Brain pericyte (primary cell): ENCODE measurements at regions not wholly inside any gene's neighbourhood (a gene's known extent, or its start where the extent isn't known, plus 50 kb on each side); places are given as distances from the start of the nearest gene placed in this dataset.
A peak's percentile ranks its signal among the peaks of the same experiment; 100 is the strongest.
"Not testable (repeated sequence)": the region's sequence is repeated elsewhere in the genome, so short reads cannot be mapped to it uniquely, and the experiment has no call there.

ENCODE experiments used
- DNase-seq: peaks from one replicate; pipeline ENCODE4 v3.0.0-alpha.2; 2012; ENCODE audit warnings: low read depth, low spot score

DNA sequence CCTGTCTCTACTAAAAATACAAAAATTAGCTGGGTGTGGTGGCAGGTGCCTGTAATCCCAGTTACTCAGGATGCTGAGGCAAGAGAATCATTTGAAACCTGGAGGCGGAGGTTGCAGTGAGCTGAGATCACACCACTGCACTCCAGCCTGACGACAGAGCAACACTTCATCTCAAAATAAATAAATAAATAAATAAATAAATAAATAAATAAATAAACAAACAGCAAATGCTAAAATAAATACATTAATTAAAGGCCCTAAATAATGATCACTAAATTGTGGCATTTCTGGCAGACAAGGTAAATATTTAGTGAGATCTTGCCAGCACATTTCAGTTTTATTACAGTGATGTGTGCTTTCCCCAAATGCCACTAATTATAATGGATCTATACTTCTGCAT, 427.8 kb downstream of the RND3 start:
- not testable (repeated sequence) for DNase-seq

DNA sequence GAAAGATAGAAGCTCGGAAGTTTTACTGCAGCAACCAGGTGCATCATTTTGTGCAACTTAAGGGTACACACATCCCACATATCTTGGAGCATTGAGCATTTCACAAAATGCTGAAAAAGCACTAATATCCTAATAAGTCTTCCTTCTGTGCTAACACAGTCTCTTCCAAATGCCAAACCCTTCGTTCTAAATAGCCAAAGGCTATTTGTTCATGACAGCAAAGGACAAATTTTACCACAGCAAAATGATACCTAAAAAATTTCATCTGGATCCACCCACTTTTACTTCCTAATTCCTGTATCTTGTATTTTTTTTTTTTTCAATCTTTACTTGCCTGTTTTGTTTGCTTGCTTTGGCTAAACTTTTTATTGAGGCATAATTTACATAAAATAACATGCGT, 435.0 kb downstream of the RND3 start:
- DNase-seq: no peak

- DNase-seq: no peak
Observed at GRCh38 chr2:150051004-150051403, 436.5 kb downstream of the RND3 start.

GRCh38 chr2:150050036-150050435, 437.4 kb downstream of the RND3 start:
- no peak for DNase-seq

GRCh38 chr2:150047620-150048222, 439.7 kb downstream of the RND3 start:
- DNase-seq: no peak

DNA sequence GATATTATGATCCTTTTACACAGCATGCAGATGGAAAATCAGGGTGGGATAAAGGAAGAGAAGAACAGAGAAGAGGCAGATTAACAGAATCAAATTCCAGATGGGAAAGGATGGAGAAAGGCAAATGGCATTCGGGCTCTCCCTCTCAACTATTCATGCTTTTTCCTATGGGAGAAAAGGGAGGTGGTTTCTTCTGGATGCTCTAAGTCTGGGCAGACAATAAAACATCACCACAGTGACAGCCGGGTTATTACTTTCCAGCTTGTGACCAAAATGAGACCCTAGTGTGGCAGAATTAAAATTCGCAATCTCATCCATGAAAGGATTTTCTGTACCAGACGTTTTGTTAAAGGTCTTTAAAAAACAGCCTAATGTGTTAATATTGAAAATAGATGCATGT, 440.7 kb downstream of the RND3 start:
- no peak for DNase-seq

DNA sequence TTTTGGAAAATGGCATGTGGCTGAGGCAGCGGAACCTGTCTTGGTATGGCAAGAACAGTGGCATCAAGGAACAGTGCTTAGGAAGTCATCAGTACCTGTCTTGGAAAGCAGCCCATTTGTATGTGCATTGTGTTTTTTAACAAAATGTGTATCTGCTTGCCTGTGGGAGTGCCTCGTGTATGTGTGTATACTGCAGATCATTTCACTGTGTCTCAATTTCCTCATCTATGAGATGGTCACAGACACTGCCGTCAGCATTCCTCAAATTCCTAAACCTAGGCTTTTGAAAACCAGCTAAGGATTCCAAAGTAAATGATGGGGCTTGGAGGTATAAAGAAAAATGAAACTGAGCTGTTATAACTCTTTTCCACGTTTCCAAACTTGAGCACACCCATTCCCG, 441.3 kb downstream of the RND3 start:
- DNase-seq: no peak

DNA sequence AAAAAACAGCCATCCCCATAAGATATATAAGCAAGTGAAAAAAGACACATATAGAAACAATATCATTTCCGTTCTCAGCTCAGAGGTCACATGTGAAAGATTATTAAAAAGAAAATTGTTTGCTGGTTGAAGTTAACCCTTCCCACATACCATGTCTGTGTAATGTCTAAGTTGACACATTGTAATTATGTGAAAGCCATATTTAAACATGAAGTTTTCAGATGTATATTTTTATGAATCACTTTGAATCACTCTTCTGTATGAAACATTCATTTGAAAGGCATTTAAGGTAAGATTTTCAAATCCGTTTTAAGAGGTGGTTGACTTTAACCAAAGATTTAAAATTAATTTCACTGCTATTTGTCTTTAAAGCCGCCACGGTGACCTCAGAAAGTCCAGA, 441.9 kb downstream of the RND3 start:
- DNase-seq: no peak

DNA sequence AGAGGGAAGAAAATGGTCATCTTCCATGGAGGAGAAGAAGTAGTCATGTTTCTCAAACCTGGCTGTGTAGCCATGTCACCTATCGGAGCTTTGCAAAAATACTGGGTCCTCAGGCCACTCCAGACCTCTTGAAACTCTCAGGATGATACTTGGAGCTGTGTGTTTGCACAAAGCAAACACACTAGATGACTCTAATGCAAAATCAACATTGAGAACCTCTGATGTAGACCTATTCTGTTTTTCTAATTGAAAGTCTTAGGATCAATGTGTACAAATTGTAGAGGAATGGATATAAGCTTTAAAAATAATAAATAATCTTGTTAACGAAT, 444.3 kb downstream of the RND3 start:
- no peak for DNase-seq

DNA sequence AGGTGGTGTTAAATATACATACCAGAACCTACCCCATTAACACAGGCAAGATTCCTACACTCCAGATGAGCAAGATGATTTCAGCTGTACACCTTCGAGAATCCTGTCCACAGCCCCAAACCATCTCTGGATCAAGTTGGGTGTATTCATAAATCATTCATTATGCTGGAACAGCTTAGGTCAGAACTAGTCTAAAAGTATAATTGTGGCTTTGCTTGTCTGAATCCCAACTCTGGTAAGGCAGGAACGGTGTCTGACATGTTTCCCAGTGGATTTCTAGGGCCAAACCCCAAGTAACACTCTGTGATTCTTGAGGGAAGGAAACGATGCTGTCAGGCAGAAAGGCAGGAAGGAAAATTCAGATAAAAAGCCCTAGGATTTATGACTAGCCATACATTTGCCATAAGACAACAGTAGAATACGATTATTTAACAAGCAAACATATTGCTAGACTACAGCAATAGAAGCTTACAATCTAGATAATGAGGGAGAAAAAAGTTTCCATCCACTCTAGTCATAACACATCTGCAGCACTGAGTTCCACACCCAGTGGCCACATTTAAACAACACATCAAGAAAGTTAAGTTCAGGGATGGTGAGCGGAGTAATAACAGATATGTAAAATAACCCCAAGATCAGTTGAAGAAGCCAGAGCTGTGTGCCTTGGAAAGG, 444.8 kb downstream of the RND3 start:
- no peak for DNase-seq

GRCh38 chr2:150041722-150042425, 445.6 kb downstream of the RND3 start:
- no peak for DNase-seq

DNA sequence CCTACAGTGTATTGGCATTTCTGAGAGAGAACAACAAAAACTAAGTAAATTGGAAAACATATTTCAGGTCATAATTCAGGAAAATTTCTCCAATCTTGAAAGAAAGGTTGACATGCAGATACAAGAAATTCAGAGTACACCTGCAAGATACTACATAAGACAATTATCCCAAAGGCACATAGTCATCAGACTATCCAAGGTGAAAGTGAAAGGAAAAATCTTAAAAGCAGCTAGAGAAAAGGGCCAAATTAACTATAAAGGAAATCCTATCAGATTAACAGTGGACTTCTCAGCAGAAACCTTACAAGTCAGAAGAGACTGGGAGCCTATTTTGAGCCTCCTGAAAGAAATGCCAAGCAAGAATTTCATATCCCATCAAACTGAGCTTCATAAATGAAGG, 449.0 kb upstream of the MMADHC start:
- DNase-seq: no peak

GRCh38 chr2:150034665-150035064, 447.1 kb upstream of the MMADHC start:
- no peak for DNase-seq

GRCh38 chr2:150030436-150031190, 443.0 kb upstream of the MMADHC start:
- DNase-seq: no peak

GRCh38 chr2:150028322-150028721, 440.7 kb upstream of the MMADHC start:
- DNase-seq: no peak

- DNase-seq: no peak
Observed at GRCh38 chr2:150027164-150027563, 439.6 kb upstream of the MMADHC start.

- no peak for DNase-seq
Observed at GRCh38 chr2:150023663-150024062, 436.1 kb upstream of the MMADHC start.

- no peak for DNase-seq
Observed at GRCh38 chr2:150023044-150023443, 435.5 kb upstream of the MMADHC start.

DNA sequence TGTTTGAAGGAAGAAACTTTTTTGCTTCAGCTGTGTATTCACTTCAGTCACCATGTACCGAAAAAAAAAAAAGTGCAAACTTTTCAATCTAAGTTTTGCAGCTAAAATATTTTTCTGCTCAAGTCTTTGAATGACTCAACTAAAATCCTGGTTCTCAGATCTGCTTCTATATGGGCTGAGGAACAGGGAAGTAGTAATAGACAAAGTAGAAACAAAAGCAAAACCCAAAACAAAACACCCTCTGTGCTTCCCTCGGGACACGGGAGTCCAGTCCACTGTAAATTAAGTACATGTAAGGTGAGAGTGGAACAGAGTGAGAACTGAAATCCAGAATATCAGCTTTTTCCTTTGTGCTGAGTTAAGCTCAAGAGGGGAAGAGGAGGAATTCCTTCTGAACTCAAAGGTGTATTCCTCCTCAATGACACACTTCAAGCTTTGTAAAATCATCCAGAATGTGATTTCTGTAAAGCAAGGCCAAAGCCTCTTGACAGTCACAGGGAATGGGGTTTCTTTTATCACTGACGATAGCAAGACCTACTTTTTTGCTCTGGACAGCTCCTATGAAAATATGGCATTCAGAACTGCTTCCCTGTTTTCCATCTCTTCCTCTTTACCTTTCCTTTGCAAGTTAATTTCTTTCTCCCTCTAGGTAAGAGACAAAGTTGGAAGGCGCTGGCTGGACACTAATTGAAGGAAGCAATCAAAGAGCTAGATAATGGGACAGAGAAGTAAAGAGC, 433.5 kb upstream of the MMADHC start:
- no peak for DNase-seq

DNA sequence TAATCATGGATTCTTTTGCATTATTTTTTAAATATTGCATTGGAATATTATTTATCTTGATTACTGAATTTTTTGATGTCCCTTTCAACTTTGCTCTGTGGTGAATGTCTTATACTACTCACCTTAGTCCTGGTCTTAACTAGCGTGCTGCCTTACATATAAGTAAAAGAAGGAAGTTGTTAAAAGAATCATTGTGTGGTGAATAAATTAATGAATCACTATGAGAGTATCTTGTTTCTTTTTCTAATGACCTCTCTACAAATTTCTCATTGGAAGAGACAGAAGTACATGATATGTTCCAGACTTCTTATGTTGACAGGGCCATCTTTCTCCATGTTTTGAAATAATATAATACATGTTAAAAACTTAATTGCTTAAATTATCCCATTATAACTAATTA, 432.6 kb upstream of the MMADHC start:
- DNase-seq: no peak

DNA sequence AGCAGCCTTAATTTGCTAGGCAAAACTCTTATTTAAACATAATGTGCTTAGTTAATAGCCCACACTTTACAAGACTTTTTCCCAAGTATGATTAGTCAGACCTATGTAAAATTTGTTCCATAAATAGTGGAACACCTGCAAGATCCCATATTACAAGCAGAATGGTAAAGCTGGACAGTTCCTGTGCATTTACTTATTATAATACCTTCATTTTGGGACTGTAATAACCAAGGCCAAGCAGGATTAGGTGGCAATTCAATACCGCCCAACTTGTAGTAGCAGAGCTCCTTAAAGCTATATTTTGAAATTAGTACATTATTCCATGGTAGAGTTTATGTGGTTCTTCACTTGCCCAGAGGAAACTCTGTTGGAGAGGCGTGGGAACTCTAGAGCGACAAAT, 431.5 kb upstream of the MMADHC start:
- no peak for DNase-seq

DNA sequence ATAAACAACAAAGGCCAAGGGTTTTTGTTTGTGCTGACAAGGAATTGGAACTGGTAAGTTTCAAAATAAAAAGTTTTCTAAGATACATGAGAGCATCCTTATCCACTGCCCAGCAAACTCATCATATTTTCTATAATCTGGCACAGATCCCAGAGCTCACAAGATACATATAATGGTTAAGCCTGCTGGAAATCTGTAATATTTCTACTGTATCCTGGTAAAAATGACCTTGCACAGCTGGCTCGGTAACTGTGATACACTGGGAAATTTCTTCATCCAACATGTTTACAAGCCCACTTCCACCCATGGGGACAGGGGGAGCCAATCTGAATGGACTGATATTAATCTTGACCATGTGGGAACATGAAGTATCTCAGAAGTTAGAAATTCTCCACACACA, 425.4 kb upstream of the MMADHC start:
- peak; percentile 78 for DNase-seq
